ENCODE measurements at regions not wholly inside any gene's neighbourhood (a gene's known extent, or its start where the extent isn't known, plus 50 kb on each side); places are given as distances from the start of the nearest gene placed in this dataset.

DNA sequence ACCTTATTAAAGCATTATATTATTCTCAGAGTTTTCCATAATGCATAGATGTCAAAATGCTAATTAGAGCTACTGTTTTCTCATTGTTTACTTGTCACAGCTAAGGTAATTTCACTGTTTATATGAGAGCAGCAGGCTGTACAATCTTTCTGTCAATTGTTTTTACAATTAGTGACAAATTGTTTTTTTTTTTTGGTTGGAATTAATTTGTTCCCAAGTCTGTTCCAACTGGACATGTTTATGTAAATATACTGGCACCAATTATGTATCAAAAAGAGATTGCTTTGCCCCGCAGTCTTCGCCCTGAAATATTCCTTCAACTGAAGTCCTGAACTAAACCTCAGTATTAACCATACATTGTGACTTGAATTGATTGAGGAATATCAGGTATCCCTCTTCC, 72.3 kb upstream of the GRIA4 start:
- TF ChIP-seq POLR2AphosphoS5 (IDR thresholded peaks at IDR 0.05), result no peak
- TF ChIP-seq, protein P1, sequence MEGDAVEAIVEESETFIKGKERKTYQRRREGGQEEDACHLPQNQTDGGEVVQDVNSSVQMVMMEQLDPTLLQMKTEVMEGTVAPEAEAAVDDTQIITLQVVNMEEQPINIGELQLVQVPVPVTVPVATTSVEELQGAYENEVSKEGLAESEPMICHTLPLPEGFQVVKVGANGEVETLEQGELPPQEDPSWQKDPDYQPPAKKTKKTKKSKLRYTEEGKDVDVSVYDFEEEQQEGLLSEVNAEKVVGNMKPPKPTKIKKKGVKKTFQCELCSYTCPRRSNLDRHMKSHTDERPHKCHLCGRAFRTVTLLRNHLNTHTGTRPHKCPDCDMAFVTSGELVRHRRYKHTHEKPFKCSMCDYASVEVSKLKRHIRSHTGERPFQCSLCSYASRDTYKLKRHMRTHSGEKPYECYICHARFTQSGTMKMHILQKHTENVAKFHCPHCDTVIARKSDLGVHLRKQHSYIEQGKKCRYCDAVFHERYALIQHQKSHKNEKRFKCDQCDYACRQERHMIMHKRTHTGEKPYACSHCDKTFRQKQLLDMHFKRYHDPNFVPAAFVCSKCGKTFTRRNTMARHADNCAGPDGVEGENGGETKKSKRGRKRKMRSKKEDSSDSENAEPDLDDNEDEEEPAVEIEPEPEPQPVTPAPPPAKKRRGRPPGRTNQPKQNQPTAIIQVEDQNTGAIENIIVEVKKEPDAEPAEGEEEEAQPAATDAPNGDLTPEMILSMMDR (IDR thresholded peaks at IDR 0.05), result no peak
- TF ChIP-seq POLR2A (IDR thresholded peaks at IDR 0.05; ENCODE audit: low read depth), result no peak

Data from esophagus muscularis mucosa (tissue), 3 donors.